GM23338 (cell line): ENCODE measurements at regions not wholly inside any gene's neighbourhood (a gene's known extent, or its start where the extent isn't known, plus 50 kb on each side); places are given as distances from the start of the nearest gene placed in this dataset.

ENCODE experiments used
- EZH2 ChIP-seq: fragments of 200-600 bp; sonication (generic); IDR thresholded peaks from one replicate; pipeline ENCODE4 v1.8.0; 2017; ENCODE audit warnings: antibody characterized with exemption, mild to moderate bottlenecking, low read depth; ENCODE audit not compliant: unreplicated experiment
- POLR2AphosphoS5 ChIP-seq: IDR thresholded peaks from 2 replicates; pipeline ENCODE4 v1.6.1; 2016; ENCODE audit warnings: antibody characterized with exemption, low read depth
- TF ChIP-seq, protein P1 (sequence below), 2 experiments: fragments of 200-600 bp in 1 of 2; sonication (generic) in 1 of 2; conservative IDR thresholded peaks; 2 replicates each; pipeline versions ENCODE4 v1.5.1 to v1.6.1; 2016 to 2017; ENCODE audit warnings: antibody characterized with exemption in 2 of 2, low read depth in 2 of 2, mild to moderate bottlenecking in 2 of 2, moderate library complexity in 1 of 2
- TF ChIP-seq, protein P2 (sequence below): IDR thresholded peaks from one replicate; pipeline ENCODE4 v1.6.1; 2018; ENCODE audit warnings: antibody characterized with exemption; ENCODE audit not compliant: unreplicated experiment

DNA sequence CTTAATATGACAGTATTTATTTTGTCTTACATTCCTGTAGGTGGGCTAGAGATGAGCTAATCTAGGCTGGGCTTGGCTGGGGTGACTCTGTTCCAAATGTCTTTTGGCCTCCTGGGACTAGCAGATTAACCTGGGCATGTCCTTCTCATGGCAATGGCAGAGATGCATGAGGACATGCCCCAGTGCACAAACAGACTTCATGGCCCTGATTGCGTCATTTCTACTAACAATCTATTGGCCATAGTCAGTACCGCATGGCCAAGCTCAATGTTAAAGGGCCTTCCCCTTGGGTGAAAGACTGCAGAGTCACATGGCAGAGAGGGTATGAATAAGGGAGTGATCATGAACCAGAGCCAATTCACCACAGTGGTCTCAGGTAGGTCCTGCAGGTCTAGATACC, 313.4 kb downstream of the MSX2 start:
- TF ChIP-seq, protein P1, sequence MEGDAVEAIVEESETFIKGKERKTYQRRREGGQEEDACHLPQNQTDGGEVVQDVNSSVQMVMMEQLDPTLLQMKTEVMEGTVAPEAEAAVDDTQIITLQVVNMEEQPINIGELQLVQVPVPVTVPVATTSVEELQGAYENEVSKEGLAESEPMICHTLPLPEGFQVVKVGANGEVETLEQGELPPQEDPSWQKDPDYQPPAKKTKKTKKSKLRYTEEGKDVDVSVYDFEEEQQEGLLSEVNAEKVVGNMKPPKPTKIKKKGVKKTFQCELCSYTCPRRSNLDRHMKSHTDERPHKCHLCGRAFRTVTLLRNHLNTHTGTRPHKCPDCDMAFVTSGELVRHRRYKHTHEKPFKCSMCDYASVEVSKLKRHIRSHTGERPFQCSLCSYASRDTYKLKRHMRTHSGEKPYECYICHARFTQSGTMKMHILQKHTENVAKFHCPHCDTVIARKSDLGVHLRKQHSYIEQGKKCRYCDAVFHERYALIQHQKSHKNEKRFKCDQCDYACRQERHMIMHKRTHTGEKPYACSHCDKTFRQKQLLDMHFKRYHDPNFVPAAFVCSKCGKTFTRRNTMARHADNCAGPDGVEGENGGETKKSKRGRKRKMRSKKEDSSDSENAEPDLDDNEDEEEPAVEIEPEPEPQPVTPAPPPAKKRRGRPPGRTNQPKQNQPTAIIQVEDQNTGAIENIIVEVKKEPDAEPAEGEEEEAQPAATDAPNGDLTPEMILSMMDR (conservative IDR thresholded peaks at IDR 0.05; ENCODE audit: low read depth in 2 of 2), result no peak
- no peak for TF ChIP-seq EZH2
- TF ChIP-seq POLR2AphosphoS5, result no peak
- TF ChIP-seq, protein P2, sequence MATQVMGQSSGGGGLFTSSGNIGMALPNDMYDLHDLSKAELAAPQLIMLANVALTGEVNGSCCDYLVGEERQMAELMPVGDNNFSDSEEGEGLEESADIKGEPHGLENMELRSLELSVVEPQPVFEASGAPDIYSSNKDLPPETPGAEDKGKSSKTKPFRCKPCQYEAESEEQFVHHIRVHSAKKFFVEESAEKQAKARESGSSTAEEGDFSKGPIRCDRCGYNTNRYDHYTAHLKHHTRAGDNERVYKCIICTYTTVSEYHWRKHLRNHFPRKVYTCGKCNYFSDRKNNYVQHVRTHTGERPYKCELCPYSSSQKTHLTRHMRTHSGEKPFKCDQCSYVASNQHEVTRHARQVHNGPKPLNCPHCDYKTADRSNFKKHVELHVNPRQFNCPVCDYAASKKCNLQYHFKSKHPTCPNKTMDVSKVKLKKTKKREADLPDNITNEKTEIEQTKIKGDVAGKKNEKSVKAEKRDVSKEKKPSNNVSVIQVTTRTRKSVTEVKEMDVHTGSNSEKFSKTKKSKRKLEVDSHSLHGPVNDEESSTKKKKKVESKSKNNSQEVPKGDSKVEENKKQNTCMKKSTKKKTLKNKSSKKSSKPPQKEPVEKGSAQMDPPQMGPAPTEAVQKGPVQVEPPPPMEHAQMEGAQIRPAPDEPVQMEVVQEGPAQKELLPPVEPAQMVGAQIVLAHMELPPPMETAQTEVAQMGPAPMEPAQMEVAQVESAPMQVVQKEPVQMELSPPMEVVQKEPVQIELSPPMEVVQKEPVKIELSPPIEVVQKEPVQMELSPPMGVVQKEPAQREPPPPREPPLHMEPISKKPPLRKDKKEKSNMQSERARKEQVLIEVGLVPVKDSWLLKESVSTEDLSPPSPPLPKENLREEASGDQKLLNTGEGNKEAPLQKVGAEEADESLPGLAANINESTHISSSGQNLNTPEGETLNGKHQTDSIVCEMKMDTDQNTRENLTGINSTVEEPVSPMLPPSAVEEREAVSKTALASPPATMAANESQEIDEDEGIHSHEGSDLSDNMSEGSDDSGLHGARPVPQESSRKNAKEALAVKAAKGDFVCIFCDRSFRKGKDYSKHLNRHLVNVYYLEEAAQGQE, result no peak
